ENCODE measurements at regions not wholly inside any gene's neighbourhood (a gene's known extent, or its start where the extent isn't known, plus 50 kb on each side); places are given as distances from the start of the nearest gene placed in this dataset.
"Not testable (repeated sequence)": the region's sequence is repeated elsewhere in the genome, so short reads cannot be mapped to it uniquely, and the experiment has no call there.

GRCh38 chr22:36084717-36085116 is 56.1 kb upstream of the RBFOX2 start (continued):
- no peak for TF ChIP-seq HIC1 (tag by site-specific recombination; IDR thresholded peaks at IDR 0.05)
- TF ChIP-seq PRDM10 (tag by site-specific recombination; IDR thresholded peaks at IDR 0.05) = no peak
- TF ChIP-seq INSM2 (tag by site-specific recombination; IDR thresholded peaks at IDR 0.05) = no peak
- TF ChIP-seq ZNF140 (tag by site-specific recombination; IDR thresholded peaks at IDR 0.05) = no peak
- no peak for TF ChIP-seq ZBTB10 (tag by site-specific recombination; IDR thresholded peaks at IDR 0.05)

GRCh38 chr22:36083056-36083455 is 54.4 kb upstream of the RBFOX2 start:
- Histone ChIP-seq H3K9me3 (ENCODE audit: control insufficient read depth, insufficient read depth, low read depth, low read length) (no peaks in the 10 kb centered on the region), H3K4me3 (ENCODE audit: low read depth, low read length) (no peak overlapping the region), H3K36me3 (ENCODE audit: control insufficient read depth in 2 of 2, insufficient read depth in 1 of 2, low read length in 2 of 2) (no peaks in the 10 kb centered on the region), H3K4me1 (ENCODE audit: control insufficient read depth, insufficient read depth, low read length) (no peaks in the 10 kb centered on the region), H3K27ac (ENCODE audit: extremely low read depth, low read depth, low read length) (no peak overlapping the region)
- ChIA-PET POLR2A (no interaction called here), CTCF (interaction anchor here (0.6 to 5.4 kb wide), 4 partner anchors 17 to 446 kb away, joined by 4 to 46 read pairs (median 12); no protein-coding TSS in a partner anchor)
- no peak for TF ChIP-seq ZXDB (tag by site-specific recombination; IDR thresholded peaks at IDR 0.05)

GRCh38 chr22:36081023-36081431 is 52.4 kb upstream of the RBFOX2 start:
- Histone ChIP-seq H3K36me3 (ENCODE audit: control insufficient read depth in 2 of 2, insufficient read depth in 1 of 2, low read length in 2 of 2) (no peaks in the 10 kb centered on the region), H3K27ac (ENCODE audit: extremely low read depth, low read depth, low read length) (no peak overlapping the region), H3K9me3 (ENCODE audit: control insufficient read depth, insufficient read depth, low read depth, low read length) (no peaks in the 10 kb centered on the region), H3K4me3 (ENCODE audit: low read depth, low read length) (no peak overlapping the region), H3K4me1 (ENCODE audit: control insufficient read depth, insufficient read depth, low read length) (no peaks in the 10 kb centered on the region)
- POLR2A ChIA-PET = no interaction called here
- TF ChIP-seq ZNF776 (tag by site-specific recombination; IDR thresholded peaks at IDR 0.05; ENCODE audit: borderline replicate concordance) = no peak
- peak; percentile 22; the same call in 1 of the 2 replicates for TF ChIP-seq GLIS1 (tag by site-specific recombination; IDR thresholded peaks at IDR 0.05)
- CTCF ChIA-PET = interaction anchor here (2.8 kb wide), 1 partner anchor 15 kb away, joined by 17 read pairs; no protein-coding TSS in a partner anchor

GRCh38 chr22:36080281-36080680 is 51.7 kb upstream of the RBFOX2 start:
- H3K4me3 ChIP-seq (ENCODE audit: low read depth, low read length); H3K9me3 ChIP-seq (ENCODE audit: control insufficient read depth, insufficient read depth, low read depth, low read length); H3K36me3 ChIP-seq (ENCODE audit: control insufficient read depth in 2 of 2, insufficient read depth in 1 of 2, low read length in 2 of 2); H3K4me1 ChIP-seq (ENCODE audit: control insufficient read depth, insufficient read depth, low read length); POLR2A ChIA-PET; H3K27ac ChIP-seq (ENCODE audit: extremely low read depth, low read depth, low read length): not testable (repeated sequence)
- CTCF ChIA-PET = interaction anchor here (2.8 kb wide), 1 partner anchor 14 kb away, joined by 17 read pairs; no protein-coding TSS in a partner anchor

Data from HEK293 (cell line).